ENCODE measurements at regions not wholly inside any gene's neighbourhood (a gene's known extent, or its start where the extent isn't known, plus 50 kb on each side); places are given as distances from the start of the nearest gene placed in this dataset.

DNA sequence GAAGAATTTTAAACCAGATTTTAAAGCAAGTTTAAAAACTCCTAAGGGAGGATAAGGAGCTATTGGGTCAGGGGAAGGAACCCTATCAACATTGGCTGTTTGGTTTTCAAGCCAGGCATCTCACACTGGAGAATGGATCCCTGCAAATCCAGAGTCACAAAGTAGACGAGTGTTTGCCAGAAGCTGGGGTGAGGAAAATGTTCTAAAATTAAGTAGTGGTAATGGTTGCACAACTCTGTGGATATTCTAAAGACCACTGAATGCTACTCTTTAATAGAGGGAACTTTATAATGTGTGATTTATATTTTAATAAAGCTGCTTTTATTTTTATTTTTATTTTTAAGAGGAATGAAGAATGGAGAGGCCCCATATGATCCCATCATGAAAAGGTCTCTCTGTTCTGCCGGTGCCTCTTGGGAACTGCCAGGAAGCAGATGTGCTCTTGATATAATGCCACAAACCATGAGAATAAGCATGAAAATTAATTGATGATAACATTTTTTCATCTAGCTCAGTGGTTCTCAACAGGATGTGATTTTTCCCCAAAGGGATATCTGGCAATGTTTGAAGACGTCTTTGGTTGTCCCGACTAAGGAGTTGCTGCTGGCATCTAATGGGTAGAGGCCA, 379.0 kb upstream of the CNR1 start:
- TF ChIP-seq, protein P1, sequence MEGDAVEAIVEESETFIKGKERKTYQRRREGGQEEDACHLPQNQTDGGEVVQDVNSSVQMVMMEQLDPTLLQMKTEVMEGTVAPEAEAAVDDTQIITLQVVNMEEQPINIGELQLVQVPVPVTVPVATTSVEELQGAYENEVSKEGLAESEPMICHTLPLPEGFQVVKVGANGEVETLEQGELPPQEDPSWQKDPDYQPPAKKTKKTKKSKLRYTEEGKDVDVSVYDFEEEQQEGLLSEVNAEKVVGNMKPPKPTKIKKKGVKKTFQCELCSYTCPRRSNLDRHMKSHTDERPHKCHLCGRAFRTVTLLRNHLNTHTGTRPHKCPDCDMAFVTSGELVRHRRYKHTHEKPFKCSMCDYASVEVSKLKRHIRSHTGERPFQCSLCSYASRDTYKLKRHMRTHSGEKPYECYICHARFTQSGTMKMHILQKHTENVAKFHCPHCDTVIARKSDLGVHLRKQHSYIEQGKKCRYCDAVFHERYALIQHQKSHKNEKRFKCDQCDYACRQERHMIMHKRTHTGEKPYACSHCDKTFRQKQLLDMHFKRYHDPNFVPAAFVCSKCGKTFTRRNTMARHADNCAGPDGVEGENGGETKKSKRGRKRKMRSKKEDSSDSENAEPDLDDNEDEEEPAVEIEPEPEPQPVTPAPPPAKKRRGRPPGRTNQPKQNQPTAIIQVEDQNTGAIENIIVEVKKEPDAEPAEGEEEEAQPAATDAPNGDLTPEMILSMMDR (IDR thresholded peaks at IDR 0.05; ENCODE audit: low read depth, low read length) = no peak
- H3K36me3 ChIP-seq = no peaks in the 10 kb centered on the region
- no peak overlapping the region for H3K4me3 ChIP-seq
- H3K27ac ChIP-seq = no peak overlapping the region
- DNase-seq (ENCODE audit: low read depth in 1 of 2, low spot score in 1 of 2) = no peak
- H3K27me3 ChIP-seq = no peaks in the 10 kb centered on the region
- no peaks in the 10 kb centered on the region for H3K9me3 ChIP-seq (ENCODE audit: low read depth)
- no peaks in the 10 kb centered on the region for H3K4me1 ChIP-seq (ENCODE audit: low read depth)

DNA sequence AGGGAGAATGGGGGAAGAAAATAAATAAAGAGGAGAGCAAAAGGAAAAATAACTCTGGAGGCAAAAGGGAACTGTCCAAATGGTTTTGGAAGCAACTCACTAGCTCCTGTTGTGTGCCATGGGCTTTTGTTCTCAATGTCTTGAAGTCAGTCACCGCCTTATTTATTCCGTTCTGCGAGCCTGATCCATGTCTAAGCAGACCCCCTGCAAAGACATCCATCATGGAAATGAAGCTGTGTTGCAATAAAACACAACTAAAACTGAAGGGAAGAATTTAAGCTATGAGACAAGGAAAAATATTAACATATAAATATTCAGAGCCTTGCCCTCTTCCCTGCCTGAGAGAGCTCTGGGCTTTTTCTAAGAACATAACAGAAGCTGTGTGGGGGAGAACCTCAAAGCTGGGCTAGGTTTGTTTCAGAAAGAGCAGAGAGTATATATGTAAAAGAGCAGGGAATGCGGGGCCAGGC, 373.2 kb upstream of the CNR1 start:
- TF ChIP-seq, protein P1 (IDR thresholded peaks at IDR 0.05; ENCODE audit: low read depth, low read length) = no peak
- DNase-seq (ENCODE audit: low read depth in 1 of 2, low spot score in 1 of 2) = no peak
- H3K9me3 ChIP-seq (ENCODE audit: low read depth) = no peaks in the 10 kb centered on the region
- no peaks in the 10 kb centered on the region for H3K36me3 ChIP-seq
- H3K27me3 ChIP-seq = no peaks in the 10 kb centered on the region
- no peaks in the 10 kb centered on the region for H3K4me1 ChIP-seq (ENCODE audit: low read depth)
- H3K27ac ChIP-seq = no peak overlapping the region
- no peak overlapping the region for H3K4me3 ChIP-seq

DNA sequence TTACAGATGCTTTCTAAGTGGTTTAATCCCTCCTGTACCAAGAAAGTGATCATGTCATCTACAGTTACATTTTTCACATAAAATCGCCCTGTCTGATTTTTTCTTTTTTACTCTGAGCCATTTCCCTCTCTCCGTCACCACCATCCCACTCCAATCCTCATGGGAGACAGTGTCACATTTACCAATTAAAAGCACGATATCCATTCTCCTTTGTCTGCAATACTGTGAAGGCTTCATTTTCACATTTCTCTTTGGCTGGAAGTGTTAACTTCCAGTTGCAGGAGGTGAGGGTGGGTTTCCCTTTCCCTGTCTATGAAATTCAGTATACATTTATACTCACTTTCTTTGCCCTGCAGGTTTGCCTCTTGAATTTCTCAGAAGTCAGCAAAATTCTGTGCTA, 372.7 kb upstream of the CNR1 start:
- DNase-seq (ENCODE audit: low read depth in 1 of 2, low spot score in 1 of 2) = no peak
- Histone ChIP-seq H3K27ac (no peak overlapping the region), H3K4me3 (no peak overlapping the region), H3K27me3 (no peaks in the 10 kb centered on the region), H3K9me3 (ENCODE audit: low read depth) (no peaks in the 10 kb centered on the region), H3K36me3 (no peaks in the 10 kb centered on the region), H3K4me1 (ENCODE audit: low read depth) (no peaks in the 10 kb centered on the region)
- TF ChIP-seq, protein P1 (IDR thresholded peaks at IDR 0.05; ENCODE audit: low read depth, low read length) = no peak

DNA sequence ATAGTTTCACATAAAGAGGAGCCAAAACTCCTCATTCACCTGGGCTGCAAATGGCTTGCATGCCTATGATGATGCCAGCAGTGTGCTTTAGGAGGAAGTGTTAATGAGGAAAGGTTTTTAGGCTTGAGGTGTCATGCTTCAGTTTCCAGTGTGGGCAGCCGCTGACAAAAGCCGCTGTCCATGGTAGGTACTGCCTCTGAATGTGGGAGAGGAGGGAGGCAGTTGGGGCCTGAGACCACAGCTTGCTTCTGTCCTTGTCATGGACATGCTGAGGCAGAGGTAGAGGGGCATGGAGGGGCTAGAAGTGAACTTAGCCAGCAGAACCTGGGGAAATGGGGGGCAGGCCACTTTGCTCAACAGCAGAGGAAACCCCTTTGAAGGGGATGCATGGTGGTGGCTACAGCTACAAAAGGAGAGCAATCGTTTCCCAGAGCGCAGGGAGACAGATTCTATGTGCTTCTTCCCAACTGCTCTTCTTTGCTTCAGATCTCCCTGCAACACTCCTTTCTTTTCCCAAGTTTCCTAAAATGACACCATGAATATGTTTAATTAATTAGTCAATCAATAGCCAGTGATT, 372.1 kb upstream of the CNR1 start:
- Histone ChIP-seq H3K27ac (no peak overlapping the region), H3K27me3 (no peaks in the 10 kb centered on the region), H3K4me1 (ENCODE audit: low read depth) (no peaks in the 10 kb centered on the region), H3K4me3 (no peak overlapping the region), H3K9me3 (ENCODE audit: low read depth) (no peaks in the 10 kb centered on the region), H3K36me3 (no peaks in the 10 kb centered on the region)
- TF ChIP-seq, protein P1 (IDR thresholded peaks at IDR 0.05; ENCODE audit: low read depth, low read length) = no peak
- peak; percentile 3 to 74 for DNase-seq (ENCODE audit: low read depth in 1 of 2, low spot score in 1 of 2)

DNA sequence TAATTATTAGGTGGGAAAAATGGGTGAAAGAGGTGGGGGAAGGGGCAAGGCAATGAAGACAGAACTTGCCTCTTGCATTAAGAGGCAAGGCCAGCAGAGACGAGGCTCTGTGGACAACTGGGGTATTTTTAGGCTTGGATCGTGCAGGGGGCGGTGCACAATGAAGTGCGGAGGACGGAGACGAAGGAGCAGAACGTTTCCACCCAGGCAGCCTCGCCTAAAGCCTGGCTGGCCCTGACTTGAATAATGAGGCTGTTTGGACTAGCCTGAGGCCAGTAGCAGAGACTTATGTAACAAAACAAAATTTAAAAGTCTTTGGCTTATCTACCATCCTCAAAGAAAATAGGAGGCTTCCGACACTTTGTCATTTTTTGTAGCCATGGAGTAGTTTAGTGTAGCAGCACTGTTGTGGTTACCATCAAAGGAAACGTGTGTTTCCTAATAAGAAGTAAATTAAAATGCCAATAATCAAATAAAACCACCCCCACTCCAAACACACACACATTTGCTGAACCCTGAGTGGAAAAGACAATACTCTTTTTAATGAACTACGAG, 370.0 kb upstream of the CNR1 start:
- no peak for DNase-seq (ENCODE audit: low read depth in 1 of 2, low spot score in 1 of 2)
- H3K4me1 ChIP-seq (ENCODE audit: low read depth) = no peaks in the 10 kb centered on the region

More for the DNA sequence above, 370.0 kb upstream of the CNR1 start:
- no peaks in the 10 kb centered on the region for H3K9me3 ChIP-seq (ENCODE audit: low read depth)
- no peaks in the 10 kb centered on the region for H3K27me3 ChIP-seq
- no peaks in the 10 kb centered on the region for H3K36me3 ChIP-seq
- H3K4me3 ChIP-seq = no peak overlapping the region
- TF ChIP-seq, protein P1 (IDR thresholded peaks at IDR 0.05; ENCODE audit: low read depth, low read length) = no peak
- H3K27ac ChIP-seq = no peak overlapping the region
